GM12892 (cell line): ENCODE measurements at regions not wholly inside any gene's neighbourhood (a gene's known extent, or its start where the extent isn't known, plus 50 kb on each side); places are given as distances from the start of the nearest gene placed in this dataset.

Experiments used
- POLR2A ChIP-seq: IDR thresholded peaks from 2 replicates; pipeline ENCODE4 v1.6.1; 2011; ENCODE audit warnings: low read depth, low read length, control low read depth
- POLR2AphosphoS5 ChIP-seq: IDR thresholded peaks from 2 replicates; pipeline ENCODE4 v1.6.1; 2011; ENCODE audit warnings: low read depth, low read length, control low read depth
- TAF1 ChIP-seq: IDR thresholded peaks from 2 replicates; pipeline ENCODE4 v1.6.1; 2011; ENCODE audit warnings: low read depth, mild to moderate bottlenecking, control low read depth, low read length, borderline replicate concordance

- TF ChIP-seq POLR2AphosphoS5, result no peak
- TF ChIP-seq TAF1, result no peak
- TF ChIP-seq POLR2A, result no peak
Observed at GRCh38 chr14:86990396-86990795, 1002.6 kb downstream of the GALC start.
